Transverse colon (tissue), 3 donors: ENCODE measurements at regions not wholly inside any gene's neighbourhood (a gene's known extent, or its start where the extent isn't known, plus 50 kb on each side); places are given as distances from the start of the nearest gene placed in this dataset.

Experiments used
- CTCF ChIP-seq, 5 experiments: fragments of 200-600 bp in 3 of 5; fragments of 450-650 bp in 2 of 5; sonication (generic) in 3 of 5; IDR thresholded peaks; 1 replicate in 2 of 5; 2 replicates in 3 of 5; pipeline ENCODE4 v1.5.1; 2016 to 2017; ENCODE audit warnings: antibody characterized with exemption in 5 of 5, inconsistent platforms in 3 of 5, mild to moderate bottlenecking in 2 of 5, moderate library complexity in 1 of 5
- EP300 ChIP-seq: sonication (generic); formaldehyde crosslinking; IDR thresholded peaks from one replicate; pipeline ENCODE4 v1.6.1; 2017; ENCODE audit warnings: antibody characterized with exemption, low read depth

GRCh38 chr18:60846396-60846795 lies 473.8 kb upstream of the MC4R start:
- TF ChIP-seq CTCF (IDR thresholded peaks at IDR 0.05): no peak
- no peak for TF ChIP-seq EP300
